PFSK-1 (cell line): ENCODE measurements at regions not wholly inside any gene's neighbourhood (a gene's known extent, or its start where the extent isn't known, plus 50 kb on each side); places are given as distances from the start of the nearest gene placed in this dataset.

Experiments
- FOXP2 ChIP-seq: optimal IDR thresholded peaks from 2 replicates; pipeline ENCODE3; 2011; ENCODE audit warnings: borderline replicate concordance, control low read depth, inconsistent platforms; ENCODE audit not compliant: insufficient read depth; ENCODE audit errors: extremely low read length, extremely low read depth
- POLR2AphosphoS5 ChIP-seq: IDR thresholded peaks from 2 replicates; pipeline ENCODE4 v1.6.1; 2012; ENCODE audit warnings: low read depth, mild to moderate bottlenecking, control low read depth, low read length, moderate library complexity
- REST ChIP-seq, 2 experiments: IDR thresholded peaks; 2 replicates each; pipeline versions ENCODE4 v1.6.1 to v1.8.0; 2011 to 2012; ENCODE audit warnings: low read depth in 2 of 2, low read length in 2 of 2, control low read depth in 1 of 2, inconsistent platforms in 1 of 2, mild to moderate bottlenecking in 1 of 2, moderate library complexity in 1 of 2; ENCODE audit not compliant: insufficient read depth in 1 of 2
- SIN3A ChIP-seq: IDR thresholded peaks from 2 replicates; pipeline ENCODE4 v1.6.1; 2012; ENCODE audit warnings: mild to moderate bottlenecking, low read length, moderate library complexity, borderline replicate concordance; ENCODE audit not compliant: insufficient read depth
- TAF1 ChIP-seq: IDR thresholded peaks from 2 replicates; pipeline ENCODE4 v1.6.1; 2012; ENCODE audit warnings: low read length, control low read depth, borderline replicate concordance; ENCODE audit not compliant: insufficient read depth

DNA sequence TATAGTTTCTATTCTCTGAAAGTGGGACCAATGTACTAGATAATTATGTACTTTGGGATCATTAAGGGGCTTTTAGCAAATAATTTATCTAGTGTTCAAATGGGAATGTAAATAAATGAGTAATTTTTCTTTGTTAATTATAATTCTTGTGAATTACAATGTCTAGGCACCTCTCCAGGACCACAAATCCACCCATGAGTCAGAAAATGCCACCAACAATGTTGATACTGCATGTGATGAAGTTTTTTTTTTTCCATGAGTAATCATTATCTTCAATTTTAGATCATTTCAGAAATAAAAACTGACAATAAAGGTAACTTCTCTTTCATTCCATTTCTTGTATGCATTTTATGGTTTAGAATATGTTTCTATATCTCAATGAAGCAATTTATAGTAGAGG lies 470.3 kb downstream of the VRK1 start:
- no peak for TF ChIP-seq TAF1

DNA sequence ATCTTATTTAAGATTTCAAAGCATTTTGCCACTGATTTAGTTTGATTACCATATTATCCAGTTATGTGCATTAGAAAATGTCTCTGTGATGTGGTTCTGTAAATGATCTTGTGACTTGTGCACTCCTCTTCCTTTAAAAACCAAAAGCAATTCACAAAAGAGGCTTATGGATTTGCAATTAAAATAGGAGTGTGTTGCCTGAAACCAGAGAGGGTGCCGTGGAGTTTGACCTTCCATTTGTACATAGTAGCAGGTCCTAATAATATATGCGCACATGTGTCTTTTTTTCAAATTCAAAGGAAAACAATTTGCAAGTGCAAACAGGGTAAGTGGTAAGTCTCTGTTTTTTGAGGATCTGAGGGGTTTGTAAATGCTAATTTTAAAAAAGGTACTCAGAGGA lies 470.9 kb downstream of the VRK1 start:
- TF ChIP-seq SIN3A = no peak
- TF ChIP-seq REST (IDR thresholded peaks at IDR 0.05; ENCODE audit: insufficient read depth in 1 of 2, low read depth in 2 of 2, low read length in 2 of 2) = no peak
- TF ChIP-seq POLR2AphosphoS5 = no peak

DNA sequence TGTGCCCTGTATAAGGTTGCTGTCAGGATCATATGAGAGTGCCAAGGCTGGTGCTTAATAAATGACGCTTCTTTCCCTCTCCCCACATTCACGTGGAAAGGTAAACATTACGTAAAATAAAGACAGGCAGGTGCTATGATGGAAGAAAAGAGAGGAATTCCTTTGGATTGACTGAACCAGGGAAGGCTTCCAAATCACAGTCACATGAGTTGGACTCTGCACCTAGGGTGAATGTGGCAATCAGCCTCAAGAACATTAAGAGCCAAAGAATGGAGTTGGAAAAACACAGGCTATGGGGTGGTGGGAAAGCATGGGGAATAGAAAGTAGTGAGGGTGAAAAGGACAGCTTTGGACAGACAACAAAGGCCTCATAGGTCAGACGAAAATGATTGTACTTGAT lies 473.1 kb downstream of the VRK1 start:
- TF ChIP-seq SIN3A (no peak), POLR2AphosphoS5 (no peak), FOXP2 (no peak)

DNA sequence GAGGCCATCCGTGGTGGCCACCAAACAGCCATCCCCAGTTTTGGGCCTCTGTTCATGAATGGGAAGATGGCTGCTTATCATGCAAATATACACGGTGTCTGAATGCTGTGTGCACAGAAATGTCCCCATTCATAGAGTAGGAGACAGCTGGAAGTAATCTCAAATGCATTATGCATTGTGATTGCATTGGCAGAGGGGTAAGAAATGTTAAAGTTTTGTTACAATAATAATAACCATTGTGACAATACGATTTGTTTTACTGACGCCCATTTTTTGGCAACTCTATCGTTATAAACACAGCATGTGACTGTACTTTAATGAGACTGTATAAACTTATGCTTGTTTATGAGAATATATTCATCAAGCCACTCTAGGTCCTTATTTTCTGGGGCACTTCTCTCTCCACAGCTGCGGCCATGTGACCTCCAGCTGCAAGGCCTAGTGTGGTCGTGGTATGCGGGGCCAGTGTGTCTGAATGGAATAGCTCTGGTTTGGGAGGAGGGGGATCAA lies 474.3 kb downstream of the VRK1 start:
- no peak for TF ChIP-seq POLR2AphosphoS5
- TF ChIP-seq REST (IDR thresholded peaks at IDR 0.05; ENCODE audit: insufficient read depth in 1 of 2, low read depth in 2 of 2, low read length in 2 of 2) = no peak

- TF ChIP-seq SIN3A (no peak), TAF1 (no peak), FOXP2 (no peak), REST (IDR thresholded peaks at IDR 0.05; ENCODE audit: insufficient read depth in 1 of 2, low read depth in 2 of 2, low read length in 2 of 2) (no peak), POLR2AphosphoS5 (no peak)
Measured at GRCh38 chr14:97273540-97273939, 476.4 kb downstream of the VRK1 start.

DNA sequence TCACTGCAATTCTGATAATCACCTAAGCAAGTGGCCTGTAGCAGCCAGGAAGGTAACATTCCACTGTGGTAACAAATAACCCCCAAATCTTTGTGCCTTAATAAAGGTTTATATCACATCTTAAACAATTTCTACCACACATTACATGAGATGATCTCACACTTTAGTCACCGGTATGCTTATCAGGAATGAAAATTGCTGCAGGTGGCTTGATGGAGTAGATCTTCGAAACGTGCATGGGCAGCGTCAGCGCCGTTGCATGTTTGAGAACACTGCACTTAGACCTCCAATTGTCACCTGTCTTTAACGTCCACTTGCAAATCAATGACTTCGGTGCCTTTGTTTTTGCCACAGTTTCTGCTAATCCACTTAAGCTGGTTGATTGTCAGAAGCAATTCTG lies 477.4 kb downstream of the VRK1 start:
- TF ChIP-seq SIN3A (no peak), POLR2AphosphoS5 (no peak), FOXP2 (no peak), REST (IDR thresholded peaks at IDR 0.05; ENCODE audit: insufficient read depth in 1 of 2, low read depth in 2 of 2, low read length in 2 of 2) (no peak), TAF1 (no peak)
